HCT116 (cell line): ENCODE measurements at regions not wholly inside any gene's neighbourhood (a gene's known extent, or its start where the extent isn't known, plus 50 kb on each side); places are given as distances from the start of the nearest gene placed in this dataset.

Source experiments
- ATAC-seq: fragments of 200-7000 bp; cut with Tn5 transposase; 2 replicates; pipeline ENCODE4 v1.9.1; 2020; ENCODE audit warnings: mild to moderate bottlenecking, moderate library complexity
- BruUV-seq: library from RNA; stranded (reverse); fragments of 400-500 nt; replicated peaks from 2 replicates; lab custom pipeline; 2021; lab: Mats Ljungman, UMichigan
- CTCF ChIA-PET: fragments of 300-600 bp; sonication (Branson Sonifier 250); formaldehyde crosslinking; loops from one replicate; lab custom pipeline; 2021; ENCODE audit warnings: antibody characterized with exemption; lab: Charles Lee
- POLR2A ChIA-PET: fragments of 300-600, 350-600 bp; sonication (Branson Sonifier 250); formaldehyde crosslinking; loops from one replicate; lab custom pipeline; 2021; ENCODE audit warnings: antibody characterized with exemption; lab: Charles Lee
- RAD21 ChIA-PET, 2 experiments: fragments of 300-600 bp; sonication (Branson Sonifier 250); formaldehyde crosslinking; loops; one replicate each; lab custom pipeline; 2023; ENCODE audit warnings: low total read pairs in 2 of 2; ENCODE audit not compliant: uncharacterized antibody in 2 of 2, unreplicated experiment in 2 of 2, low non-redundant PET in 1 of 2; lab: Charles Lee
- DNase-seq: peaks from one replicate; pipeline ENCODE4 v3.0.0-alpha.2; 2010; ENCODE audit warnings: low read depth, low spot score
- H2AFZ ChIP-seq: fragments of 200-600 bp; shearing (Covaris generic), sonication (generic); 2 replicates; pipeline ENCODE4 v1.6.1; 2017; ENCODE audit warnings: low read depth, mixed run types, mixed read lengths, antibody characterized with exemption, low read length; ENCODE audit not compliant: poor library complexity, severe bottlenecking
- H3K27ac ChIP-seq: 2 replicates; pipeline ENCODE4 v1.5.1; 2012; ENCODE audit warnings: low read depth, low read length
- H3K27me3 ChIP-seq: fragments of 200-600 bp; sonication (generic); 2 replicates; pipeline ENCODE4 v1.6.1; 2016; ENCODE audit warnings: mixed run types, low read length, mixed read lengths; ENCODE audit not compliant: insufficient read depth
- H3K36me3 ChIP-seq, 2 experiments: fragments of 200-500 bp in 1 of 2; fragments of 200-600 bp in 1 of 2; sonication (Bioruptor generic) in 1 of 2; sonication (generic) in 1 of 2; 2 replicates each; pipeline versions ENCODE4 v1.5.1 to v1.6.1; 2014 to 2016; ENCODE audit warnings: low read length in 2 of 2, inconsistent platforms in 1 of 2, mixed read lengths in 1 of 2, mixed run types in 1 of 2; ENCODE audit not compliant: insufficient read depth in 2 of 2, control insufficient read depth in 1 of 2
- H3K4me1 ChIP-seq, 2 experiments: fragments of 200-600 bp in 1 of 2; sonication (generic) in 1 of 2; 2 replicates each; pipeline versions ENCODE4 v1.5.1 to v1.6.1; 2012 to 2017; ENCODE audit warnings: low read length in 2 of 2, inconsistent platforms in 1 of 2, mild to moderate bottlenecking in 1 of 2, mixed read lengths in 1 of 2, mixed run types in 1 of 2, moderate library complexity in 1 of 2; ENCODE audit not compliant: insufficient read depth in 2 of 2, control insufficient read depth in 1 of 2
- H3K4me2 ChIP-seq: fragments of 200-600 bp; sonication (generic); 2 replicates; pipeline ENCODE4 v1.6.1; 2017; ENCODE audit warnings: mixed run types, low read length, mixed read lengths
- H3K4me3 ChIP-seq, 2 experiments: fragments of 200-600 bp in 1 of 2; sonication (generic) in 1 of 2; replicated peaks in 1 of 2; 2 replicates each; pipeline ENCODE4 v1.5.1; 2011 to 2016; ENCODE audit warnings: low read length in 2 of 2, control low read depth in 1 of 2, low read depth in 1 of 2, mild to moderate bottlenecking in 1 of 2, mixed read lengths in 1 of 2, mixed run types in 1 of 2
- H3K79me2 ChIP-seq: fragments of 200-600 bp; sonication (generic); 2 replicates; pipeline ENCODE4 v1.6.1; 2017; ENCODE audit warnings: mild to moderate bottlenecking, mixed run types, low read length, moderate library complexity, mixed read lengths; ENCODE audit not compliant: insufficient read depth
- H3K9ac ChIP-seq: fragments of 200-600 bp; sonication (generic); 2 replicates; pipeline ENCODE4 v1.6.1; 2016; ENCODE audit warnings: low read length, mixed read lengths
- H3K9me2 ChIP-seq: fragments of 200-600 bp; sonication (generic), shearing (Covaris generic); 2 replicates; pipeline ENCODE4 v1.6.1; 2017; ENCODE audit warnings: mixed run types, mild to moderate bottlenecking, moderate library complexity; ENCODE audit not compliant: insufficient read depth
- H3K9me3 ChIP-seq, 2 experiments: fragments of 200-500 bp in 1 of 2; fragments of 200-600 bp in 1 of 2; sonication (Bioruptor generic) in 1 of 2; sonication (generic) in 1 of 2; 2 replicates each; pipeline ENCODE4 v1.6.1; 2014 to 2017; ENCODE audit warnings: low read length in 2 of 2, mixed read lengths in 2 of 2, inconsistent platforms in 1 of 2, low read depth in 1 of 2, mild to moderate bottlenecking in 1 of 2, mixed run types in 1 of 2, moderate library complexity in 1 of 2; ENCODE audit not compliant: control insufficient read depth in 1 of 2, insufficient read depth in 1 of 2
- H4K20me1 ChIP-seq: fragments of 200-600 bp; sonication (generic), shearing (Covaris generic); 2 replicates; pipeline ENCODE4 v1.6.1; 2017; ENCODE audit warnings: mixed run types, mild to moderate bottlenecking, moderate library complexity; ENCODE audit not compliant: insufficient read depth
- ATF3 ChIP-seq: IDR thresholded peaks from 2 replicates; pipeline ENCODE4 v1.6.1; 2012
- CEBPB ChIP-seq: IDR thresholded peaks from 2 replicates; pipeline ENCODE4 v1.6.1; 2012; ENCODE audit warnings: low read depth
- ELF1 ChIP-seq: IDR thresholded peaks from 2 replicates; pipeline ENCODE4 v1.6.1; 2012; ENCODE audit warnings: low read depth, borderline replicate concordance
- EZH2 ChIP-seq: fragments of 200-600 bp; sonication (generic); IDR thresholded peaks from 2 replicates; pipeline ENCODE4 v1.6.1; 2017; ENCODE audit warnings: antibody characterized with exemption, mixed run types
- EZH2phosphoT487 ChIP-seq: fragments of 200-600 bp; IDR thresholded peaks from 2 replicates; pipeline ENCODE4 v1.6.1; 2018; ENCODE audit warnings: antibody characterized with exemption, borderline replicate concordance
- POLR2A ChIP-seq: IDR thresholded peaks from 2 replicates; pipeline ENCODE4 v1.7.0; 2011; ENCODE audit warnings: borderline replicate concordance; ENCODE audit not compliant: insufficient read depth, insufficient read length; ENCODE audit errors: extremely low read depth
- REST ChIP-seq: IDR thresholded peaks from 2 replicates; pipeline ENCODE4 v1.6.1; 2012; ENCODE audit warnings: low read depth
- SIN3A ChIP-seq: IDR thresholded peaks from 2 replicates; pipeline ENCODE4 v1.6.1; 2012; ENCODE audit warnings: low read depth
- intact Hi-C: fragments of 100-400 bp; cut with micrococcal nuclease; formaldehyde crosslinking; loops from 2 replicates; pipeline ENCODE4 v1.10.0; 2022
- TF ChIP-seq, protein P1 (sequence below), 3 experiments: fragments of 200-600 bp in 1 of 3; sonication (generic) in 1 of 3; IDR thresholded peaks in 2 of 3; conservative IDR thresholded peaks in 1 of 3; 2 replicates each; pipeline ENCODE4 v1.5.1; 2012 to 2017; ENCODE audit warnings: low read depth in 2 of 3, low read length in 2 of 3, antibody characterized with exemption in 1 of 3, borderline replicate concordance in 1 of 3, control low read depth in 1 of 3, mild to moderate bottlenecking in 1 of 3, mixed read lengths in 1 of 3, mixed run types in 1 of 3, moderate library complexity in 1 of 3; ENCODE audit not compliant: insufficient read depth in 1 of 3
- TF ChIP-seq, protein P2 (sequence below): IDR thresholded peaks from 2 replicates; pipeline ENCODE4 v1.6.1; 2012
- TF ChIP-seq, protein P3 (sequence below): IDR thresholded peaks from 2 replicates; pipeline ENCODE4 v1.6.1; 2011; ENCODE audit warnings: mild to moderate bottlenecking, low read length, moderate library complexity; ENCODE audit not compliant: insufficient replicate concordance; ENCODE audit errors: extremely low read depth

- Histone ChIP-seq H3K9me2 (no peaks in the 10 kb centered on the region), H3K4me2 (no peak overlapping the region), H3K79me2 (peaks cover 3% of the 10 kb centered on the region; the same call in 1 of the 2 replicates), H4K20me1 (no peaks in the 10 kb centered on the region; the same call in 1 of the 2 replicates), H3K9ac (no peak overlapping the region), H3K27me3 (no peaks in the 10 kb centered on the region), H3K4me1 (peaks cover 39 to 53% of the 10 kb centered on the region in 2 experiments), H3K4me3 (no peak overlapping the region), H3K36me3 (no peaks in the 10 kb centered on the region), H2AFZ (no peak overlapping the region), H3K27ac (no peak overlapping the region), H3K9me3 (no peaks in the 10 kb centered on the region)
- ChIA-PET RAD21 (no interaction called here), POLR2A (no interaction called here), CTCF (no interaction called here)
- TF ChIP-seq ATF3 (no peak), ELF1 (no peak), EZH2 (no peak), SIN3A (no peak)
- TF ChIP-seq, protein P1, sequence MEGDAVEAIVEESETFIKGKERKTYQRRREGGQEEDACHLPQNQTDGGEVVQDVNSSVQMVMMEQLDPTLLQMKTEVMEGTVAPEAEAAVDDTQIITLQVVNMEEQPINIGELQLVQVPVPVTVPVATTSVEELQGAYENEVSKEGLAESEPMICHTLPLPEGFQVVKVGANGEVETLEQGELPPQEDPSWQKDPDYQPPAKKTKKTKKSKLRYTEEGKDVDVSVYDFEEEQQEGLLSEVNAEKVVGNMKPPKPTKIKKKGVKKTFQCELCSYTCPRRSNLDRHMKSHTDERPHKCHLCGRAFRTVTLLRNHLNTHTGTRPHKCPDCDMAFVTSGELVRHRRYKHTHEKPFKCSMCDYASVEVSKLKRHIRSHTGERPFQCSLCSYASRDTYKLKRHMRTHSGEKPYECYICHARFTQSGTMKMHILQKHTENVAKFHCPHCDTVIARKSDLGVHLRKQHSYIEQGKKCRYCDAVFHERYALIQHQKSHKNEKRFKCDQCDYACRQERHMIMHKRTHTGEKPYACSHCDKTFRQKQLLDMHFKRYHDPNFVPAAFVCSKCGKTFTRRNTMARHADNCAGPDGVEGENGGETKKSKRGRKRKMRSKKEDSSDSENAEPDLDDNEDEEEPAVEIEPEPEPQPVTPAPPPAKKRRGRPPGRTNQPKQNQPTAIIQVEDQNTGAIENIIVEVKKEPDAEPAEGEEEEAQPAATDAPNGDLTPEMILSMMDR (IDR thresholded peaks at IDR 0.05 in 2 of 3, conservative IDR thresholded peaks at IDR 0.05 in 1 of 3; ENCODE audit: borderline replicate concordance in 1 of 3, insufficient read depth in 1 of 3, low read depth in 2 of 3, low read length in 2 of 3): no peak
- no TSS peak for BruUV-seq
- intact Hi-C loops: no loop called here
- ATAC-seq: no peak
- no peak for DNase-seq
Measured at GRCh38 chr16:85560932-85561247, 52.2 kb upstream of the GSE1 start.

DNA sequence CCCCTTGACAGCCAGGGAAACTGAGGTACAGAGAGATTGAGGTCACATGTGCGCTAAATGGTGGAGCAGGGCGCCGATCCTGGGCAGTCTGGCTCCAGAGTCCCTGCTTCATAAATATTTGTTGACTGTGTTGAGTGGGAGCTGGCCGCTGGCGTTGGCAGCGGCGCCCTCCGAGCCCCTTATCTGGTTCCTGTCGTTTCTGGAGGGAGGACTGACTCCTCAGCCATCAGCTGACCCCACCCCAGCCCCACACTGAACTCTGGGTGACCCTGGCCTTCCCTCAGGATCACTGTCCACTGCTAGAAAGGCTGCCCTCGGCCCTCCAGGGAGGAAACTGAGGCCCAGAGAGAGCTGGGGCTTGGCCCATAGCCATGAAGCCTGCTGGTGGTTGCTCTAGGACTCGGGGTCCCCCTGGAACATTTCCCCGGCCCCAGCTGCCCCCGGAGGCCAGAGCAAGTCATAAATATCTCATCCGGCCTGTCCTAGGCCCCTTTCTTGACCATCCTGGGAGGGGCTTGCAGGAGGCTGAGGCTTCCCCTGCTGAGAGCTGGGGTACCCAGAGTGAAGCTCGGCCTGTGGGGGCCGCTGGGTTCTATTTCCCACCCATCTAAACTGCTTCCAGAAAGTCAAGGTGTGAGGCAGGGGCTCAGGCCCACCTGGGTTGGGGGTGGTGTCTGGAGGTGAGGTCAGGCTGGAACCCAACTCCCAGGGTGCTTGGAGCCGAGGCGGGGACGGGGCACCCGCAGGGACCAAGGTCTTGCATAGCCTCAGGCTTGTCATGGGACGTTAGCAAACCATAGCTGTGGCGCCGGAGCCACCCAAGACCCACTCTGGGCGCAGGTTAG lies 51.7 kb upstream of the GSE1 start:
- Histone ChIP-seq H3K4me2 (no peak overlapping the region), H2AFZ (no peak overlapping the region), H3K36me3 (no peaks in the 10 kb centered on the region), H3K27me3 (no peaks in the 10 kb centered on the region), H3K9me3 (no peaks in the 10 kb centered on the region), H3K79me2 (peaks cover 3% of the 10 kb centered on the region; the same call in 1 of the 2 replicates), H3K9ac (no peak overlapping the region), H3K4me1 (peaks cover 36 to 48% of the 10 kb centered on the region in 2 experiments), H4K20me1 (no peaks in the 10 kb centered on the region; the same call in 1 of the 2 replicates), H3K27ac (no peak overlapping the region), H3K4me3 (no peak overlapping the region), H3K9me2 (no peaks in the 10 kb centered on the region)
- intact Hi-C loops: no loop called here
- POLR2A ChIA-PET: no interaction called here
- DNase-seq (no peak), ATAC-seq (no peak)
- RAD21 ChIA-PET: no interaction called here
- CTCF ChIA-PET: no interaction called here
- no TSS peak for BruUV-seq
- TF ChIP-seq, protein P2, sequence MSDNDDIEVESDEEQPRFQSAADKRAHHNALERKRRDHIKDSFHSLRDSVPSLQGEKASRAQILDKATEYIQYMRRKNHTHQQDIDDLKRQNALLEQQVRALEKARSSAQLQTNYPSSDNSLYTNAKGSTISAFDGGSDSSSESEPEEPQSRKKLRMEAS: no peak
- no peak for TF ChIP-seq REST
- TF ChIP-seq EZH2phosphoT487: no peak
- no peak for TF ChIP-seq POLR2A
- TF ChIP-seq, protein P3, sequence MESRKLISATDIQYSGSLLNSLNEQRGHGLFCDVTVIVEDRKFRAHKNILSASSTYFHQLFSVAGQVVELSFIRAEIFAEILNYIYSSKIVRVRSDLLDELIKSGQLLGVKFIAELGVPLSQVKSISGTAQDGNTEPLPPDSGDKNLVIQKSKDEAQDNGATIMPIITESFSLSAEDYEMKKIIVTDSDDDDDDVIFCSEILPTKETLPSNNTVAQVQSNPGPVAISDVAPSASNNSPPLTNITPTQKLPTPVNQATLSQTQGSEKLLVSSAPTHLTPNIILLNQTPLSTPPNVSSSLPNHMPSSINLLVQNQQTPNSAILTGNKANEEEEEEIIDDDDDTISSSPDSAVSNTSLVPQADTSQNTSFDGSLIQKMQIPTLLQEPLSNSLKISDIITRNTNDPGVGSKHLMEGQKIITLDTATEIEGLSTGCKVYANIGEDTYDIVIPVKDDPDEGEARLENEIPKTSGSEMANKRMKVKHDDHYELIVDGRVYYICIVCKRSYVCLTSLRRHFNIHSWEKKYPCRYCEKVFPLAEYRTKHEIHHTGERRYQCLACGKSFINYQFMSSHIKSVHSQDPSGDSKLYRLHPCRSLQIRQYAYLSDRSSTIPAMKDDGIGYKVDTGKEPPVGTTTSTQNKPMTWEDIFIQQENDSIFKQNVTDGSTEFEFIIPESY: no peak
- TF ChIP-seq CEBPB: no peak
